BLaER1 treated with 17β-estradiol and CSF1 and Interleukin-3, amounts not matched to agents 10 nM and 100 nM (cell line): ENCODE measurements at regions not wholly inside any gene's neighbourhood (a gene's known extent, or its start where the extent isn't known, plus 50 kb on each side); places are given as distances from the start of the nearest gene placed in this dataset.

ENCODE experiments used
- H3K27ac ChIP-seq, 11 experiments: shearing (Covaris generic); formaldehyde crosslinking; 2 replicates each; pipeline ENCODE4 v1.8.1; 2022
- H3K27me3 ChIP-seq, 11 experiments: shearing (Covaris generic); formaldehyde crosslinking; 2 replicates each; pipeline ENCODE4 v1.8.1; 2022
- H3K36me3 ChIP-seq, 11 experiments: shearing (Covaris generic); formaldehyde crosslinking; 2 replicates each; pipeline ENCODE4 v1.8.1; 2022
- H3K4me1 ChIP-seq, 10 experiments: shearing (Covaris generic); formaldehyde crosslinking; 2 replicates each; pipeline ENCODE4 v1.8.1; 2022
- H3K4me2 ChIP-seq, 11 experiments: shearing (Covaris generic); formaldehyde crosslinking; 2 replicates each; pipeline ENCODE4 v1.8.1; 2022
- H3K4me3 ChIP-seq, 10 experiments: shearing (Covaris generic); formaldehyde crosslinking; 2 replicates each; pipeline ENCODE4 v1.8.1; 2022
- H3K9ac ChIP-seq, 11 experiments: shearing (Covaris generic); formaldehyde crosslinking; 2 replicates each; pipeline ENCODE4 v1.8.1; 2022
- H3K9me3 ChIP-seq, 11 experiments: shearing (Covaris generic); formaldehyde crosslinking; replicated peaks in 1 of 11; 2 replicates each; pipeline ENCODE4 v1.8.1; 2022
- H4K20me1 ChIP-seq, 11 experiments: shearing (Covaris generic); formaldehyde crosslinking; 2 replicates each; pipeline ENCODE4 v1.8.1; 2022
- Cebpa-rat ChIP-seq, 11 experiments: shearing (Covaris generic); IDR thresholded peaks; 2 replicates each; pipeline ENCODE4 v1.8.1; 2022

DNA sequence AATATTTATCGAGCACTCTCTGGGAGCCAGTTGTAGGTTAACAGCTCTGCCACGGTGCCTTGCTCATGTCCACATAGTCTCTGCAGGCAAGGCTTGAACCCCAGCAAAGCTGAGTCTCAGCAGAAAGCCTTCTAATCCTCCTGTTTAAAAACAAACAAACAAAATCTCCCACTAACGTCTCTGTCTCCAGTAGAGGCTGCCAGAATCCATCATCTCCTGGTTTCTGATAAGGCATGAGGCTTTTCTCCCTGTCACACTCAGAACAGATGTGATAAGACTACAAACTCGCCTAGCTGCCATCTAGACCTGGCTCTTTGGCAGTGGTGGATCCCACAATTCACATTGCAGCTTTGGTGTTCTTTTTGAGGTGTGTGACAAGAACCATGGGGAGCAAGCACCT lies 813.2 kb downstream of the AACS start:
- Histone ChIP-seq H3K9me3 (no peaks in the 10 kb centered on the region), H3K4me2 (no peak overlapping the region), H3K36me3 (no peaks in the 10 kb centered on the region), H4K20me1 (no peaks in the 10 kb centered on the region), H3K27ac (no peak overlapping the region), H3K4me1 (no peaks in the 10 kb centered on the region), H3K27me3 (no peaks in the 10 kb centered on the region), H3K9ac (no peak overlapping the region), H3K4me3 (no peak overlapping the region)
- TF ChIP-seq Cebpa-rat (IDR thresholded peaks at IDR 0.05): no peak

- no peaks in the 10 kb centered on the region for H3K36me3 ChIP-seq
- no peaks in the 10 kb centered on the region for H3K4me1 ChIP-seq
- H3K27ac ChIP-seq: no peak overlapping the region
- H3K27me3 ChIP-seq: no peaks in the 10 kb centered on the region
- no peak for TF ChIP-seq Cebpa-rat (IDR thresholded peaks at IDR 0.05)
- H3K4me2 ChIP-seq: no peak overlapping the region
- H4K20me1 ChIP-seq: no peaks in the 10 kb centered on the region
- no peak overlapping the region for H3K4me3 ChIP-seq
- H3K9ac ChIP-seq: no peak overlapping the region
- no peaks in the 10 kb centered on the region for H3K9me3 ChIP-seq
Observed at GRCh38 chr12:125882141-125882540, 816.9 kb downstream of the AACS start.

DNA sequence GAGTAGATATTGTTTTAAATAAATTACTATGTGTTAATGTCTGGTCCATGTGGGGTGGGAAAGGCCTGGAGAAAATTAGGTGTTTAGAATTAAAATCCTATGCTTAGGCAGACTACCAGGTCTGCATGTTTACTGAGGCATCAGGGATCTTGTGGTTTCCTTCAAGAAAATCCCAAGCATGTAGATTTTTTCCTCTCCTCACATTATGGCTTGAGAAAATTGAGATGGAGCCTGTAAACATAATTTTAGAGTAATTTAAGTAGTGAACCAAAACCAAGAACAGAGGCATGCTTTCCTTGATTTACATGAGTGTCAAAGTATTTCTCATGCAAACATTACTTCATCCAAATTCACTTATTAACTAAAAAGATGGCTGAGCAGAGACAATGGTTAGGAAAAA lies 823.7 kb downstream of the AACS start:
- Histone ChIP-seq H3K27me3 (no peaks in the 10 kb centered on the region), H3K4me1 (no peaks in the 10 kb centered on the region), H3K9ac (no peak overlapping the region), H3K4me2 (no peak overlapping the region), H3K9me3 (no peaks in the 10 kb centered on the region), H3K36me3 (no peaks in the 10 kb centered on the region), H3K4me3 (no peak overlapping the region), H4K20me1 (no peaks in the 10 kb centered on the region), H3K27ac (no peak overlapping the region)
- TF ChIP-seq Cebpa-rat (IDR thresholded peaks at IDR 0.05): no peak

DNA sequence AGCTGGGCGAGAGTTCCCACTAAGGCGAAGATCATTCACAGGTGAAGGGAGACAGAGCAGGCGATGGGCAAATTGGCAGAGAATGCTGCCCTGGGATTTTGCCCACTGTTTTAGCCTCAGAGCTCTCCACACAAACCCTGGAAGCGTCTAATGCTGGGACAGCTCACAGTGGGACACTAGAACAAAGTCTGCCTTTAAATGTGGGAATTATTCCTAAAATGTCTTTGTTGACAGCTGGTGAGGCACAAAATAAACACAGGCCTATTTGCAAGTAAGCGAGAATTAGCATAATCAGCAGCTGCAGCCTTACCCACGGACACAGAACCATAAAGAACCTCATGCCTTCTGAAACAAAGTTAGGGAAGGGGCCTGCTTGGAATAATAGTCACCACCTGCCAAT lies 824.5 kb downstream of the AACS start:
- no peak overlapping the region for H3K4me3 ChIP-seq
- no peaks in the 10 kb centered on the region for H3K9me3 ChIP-seq
- no peaks in the 10 kb centered on the region for H4K20me1 ChIP-seq
- H3K4me1 ChIP-seq: no peaks in the 10 kb centered on the region
- H3K9ac ChIP-seq: no peak overlapping the region
- H3K4me2 ChIP-seq: no peak overlapping the region
- H3K27me3 ChIP-seq: no peaks in the 10 kb centered on the region
- TF ChIP-seq Cebpa-rat (IDR thresholded peaks at IDR 0.05): no peak
- H3K27ac ChIP-seq: no peak overlapping the region
- no peaks in the 10 kb centered on the region for H3K36me3 ChIP-seq

- no peaks in the 10 kb centered on the region for H3K9me3 ChIP-seq
- H3K36me3 ChIP-seq: no peaks in the 10 kb centered on the region
- no peak overlapping the region for H3K27ac ChIP-seq
- H3K4me2 ChIP-seq: no peak overlapping the region
- H3K4me1 ChIP-seq: no peaks in the 10 kb centered on the region
- TF ChIP-seq Cebpa-rat (IDR thresholded peaks at IDR 0.05): no peak
- H3K4me3 ChIP-seq: no peak overlapping the region
- no peaks in the 10 kb centered on the region for H3K27me3 ChIP-seq
- no peaks in the 10 kb centered on the region for H4K20me1 ChIP-seq
- no peak overlapping the region for H3K9ac ChIP-seq
Observed at GRCh38 chr12:125890366-125890905, 825.2 kb downstream of the AACS start.

GRCh38 chr12:125890971-125891370 lies 825.7 kb downstream of the AACS start:
- Histone ChIP-seq H3K36me3 (no peaks in the 10 kb centered on the region), H3K4me2 (no peak overlapping the region), H3K9ac (no peak overlapping the region), H3K27ac (no peak overlapping the region), H3K4me1 (no peaks in the 10 kb centered on the region), H3K27me3 (no peaks in the 10 kb centered on the region), H3K4me3 (no peak overlapping the region), H4K20me1 (no peaks in the 10 kb centered on the region), H3K9me3 (no peaks in the 10 kb centered on the region)
- TF ChIP-seq Cebpa-rat (IDR thresholded peaks at IDR 0.05): no peak

- Histone ChIP-seq H3K4me2 (no peak overlapping the region), H3K4me3 (no peak overlapping the region), H3K27me3 (no peaks in the 10 kb centered on the region), H3K4me1 (no peaks in the 10 kb centered on the region), H4K20me1 (no peaks in the 10 kb centered on the region), H3K36me3 (no peaks in the 10 kb centered on the region), H3K27ac (no peak overlapping the region), H3K9me3 (no peaks in the 10 kb centered on the region), H3K9ac (no peak overlapping the region)
- no peak for TF ChIP-seq Cebpa-rat (IDR thresholded peaks at IDR 0.05)
Observed at GRCh38 chr12:125892276-125892675, 827.0 kb downstream of the AACS start.

DNA sequence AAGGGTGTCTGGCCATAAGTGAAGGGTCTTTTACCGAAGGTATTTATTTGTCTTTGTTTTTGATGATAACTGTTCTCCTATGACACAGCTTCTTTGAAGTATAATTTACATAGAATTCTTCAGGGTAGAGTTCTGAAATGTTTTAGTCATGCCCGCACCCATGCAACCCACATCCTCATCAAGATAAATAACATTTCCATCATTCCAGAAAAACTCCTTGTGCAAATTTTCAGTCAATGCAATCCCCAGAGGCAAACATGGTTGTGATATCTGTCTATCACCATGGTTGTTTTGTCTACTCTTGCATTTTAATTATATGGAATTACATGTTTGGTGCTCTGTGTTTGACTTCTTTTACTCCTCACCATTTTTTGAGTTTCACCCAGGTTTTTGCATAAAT lies 837.8 kb downstream of the AACS start:
- Histone ChIP-seq H4K20me1 (no peaks in the 10 kb centered on the region), H3K4me1 (no peaks in the 10 kb centered on the region), H3K9me3 (peaks cover 0 to 14% (median 7%) of the 10 kb centered on the region in 11 experiments; a peak in 10 of 22 replicates), H3K36me3 (no peaks in the 10 kb centered on the region), H3K4me2 (no peak overlapping the region), H3K9ac (no peak overlapping the region), H3K27me3 (no peaks in the 10 kb centered on the region), H3K4me3 (no peak overlapping the region), H3K27ac (no peak overlapping the region)
- TF ChIP-seq Cebpa-rat (IDR thresholded peaks at IDR 0.05): no peak

DNA sequence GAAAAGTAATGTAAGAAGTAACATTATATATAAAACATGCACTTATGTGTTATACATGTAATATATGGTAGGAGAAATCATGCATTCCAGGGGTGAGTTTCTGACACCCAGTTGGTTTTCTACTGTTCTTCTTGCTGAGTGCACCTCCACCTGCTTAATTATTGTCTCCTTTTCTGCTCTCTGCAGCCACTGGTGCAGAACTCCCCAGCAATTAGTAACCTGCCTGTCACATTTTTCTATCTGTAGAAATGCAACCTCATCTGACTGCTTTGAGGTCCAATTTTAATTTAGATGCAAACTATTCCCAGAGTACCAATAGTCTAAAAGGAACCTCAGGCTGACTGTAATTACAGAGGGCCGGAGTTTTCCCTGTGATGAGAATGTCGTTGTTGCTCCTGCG lies 842.1 kb downstream of the AACS start:
- H3K4me3 ChIP-seq: no peak overlapping the region
- H3K27me3 ChIP-seq: no peaks in the 10 kb centered on the region
- no peak for TF ChIP-seq Cebpa-rat (IDR thresholded peaks at IDR 0.05)
- no peaks in the 10 kb centered on the region for H4K20me1 ChIP-seq
- H3K4me1 ChIP-seq: no peaks in the 10 kb centered on the region
- no peak overlapping the region for H3K27ac ChIP-seq
- peaks cover 2 to 37% (median 8%) of the 10 kb centered on the region in 11 experiments; a peak in 15 of 22 replicates for H3K9me3 ChIP-seq
- no peak overlapping the region for H3K9ac ChIP-seq
- H3K4me2 ChIP-seq: no peak overlapping the region
- no peaks in the 10 kb centered on the region for H3K36me3 ChIP-seq

DNA sequence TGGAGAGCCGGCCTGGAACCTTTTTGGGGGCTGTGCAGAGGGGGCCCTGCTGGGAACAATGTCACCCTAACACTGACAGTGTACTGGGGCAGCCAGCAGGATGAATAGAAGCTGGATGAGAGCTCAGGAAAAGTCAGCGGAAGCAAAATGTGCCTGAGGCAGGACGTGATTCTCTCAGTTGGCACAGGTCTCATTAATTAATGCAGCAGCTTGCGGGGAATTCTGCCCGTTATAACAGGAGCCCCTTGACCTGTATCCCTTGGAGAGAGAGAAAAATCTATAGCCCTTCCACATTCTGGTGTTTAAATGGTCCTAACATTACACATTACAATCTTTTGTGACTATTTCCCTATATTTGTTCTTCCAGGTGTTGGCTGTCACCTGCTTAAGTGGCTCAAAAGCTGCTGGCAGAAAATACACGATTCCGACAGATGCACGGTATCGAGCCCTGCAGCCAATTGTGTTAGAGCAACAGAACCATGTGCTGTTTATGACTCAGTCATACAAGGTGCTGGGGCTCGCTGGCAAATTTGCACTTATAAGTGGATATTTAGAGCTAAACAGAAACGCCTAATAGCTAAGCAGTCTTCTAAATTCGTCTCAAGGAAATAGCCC lies 854.7 kb downstream of the AACS start:
- Histone ChIP-seq H3K4me1 (no peaks in the 10 kb centered on the region), H3K27me3 (no peaks in the 10 kb centered on the region), H4K20me1 (no peaks in the 10 kb centered on the region), H3K4me2 (no peak overlapping the region), H3K4me3 (no peak overlapping the region), H3K36me3 (no peaks in the 10 kb centered on the region), H3K9me3 (no peaks in the 10 kb centered on the region; a peak in 1 of 22 replicates), H3K27ac (no peak overlapping the region), H3K9ac (no peak overlapping the region)
- no peak for TF ChIP-seq Cebpa-rat (IDR thresholded peaks at IDR 0.05)
